Stimulated activated CD4-positive, alpha-beta T cell treated with anti-CD3 and anti-CD28 coated beads, Interleukin-4, amount 100 ng/mL, for 4 hours (primary cell): ENCODE measurements at regions not wholly inside any gene's neighbourhood (a gene's known extent, or its start where the extent isn't known, plus 50 kb on each side); places are given as distances from the start of the nearest gene placed in this dataset.

Source experiments
- DNase-seq, 2 experiments: peaks; one replicate each; pipeline ENCODE4 v3.0.0-alpha.2; 2020

- DNase-seq: no peak
Measured at GRCh38 chr6:148222846-148223245, 119.8 kb upstream of the SASH1 start.

- no peak for DNase-seq
Measured at GRCh38 chr6:148223424-148223842, 119.2 kb upstream of the SASH1 start.

DNA sequence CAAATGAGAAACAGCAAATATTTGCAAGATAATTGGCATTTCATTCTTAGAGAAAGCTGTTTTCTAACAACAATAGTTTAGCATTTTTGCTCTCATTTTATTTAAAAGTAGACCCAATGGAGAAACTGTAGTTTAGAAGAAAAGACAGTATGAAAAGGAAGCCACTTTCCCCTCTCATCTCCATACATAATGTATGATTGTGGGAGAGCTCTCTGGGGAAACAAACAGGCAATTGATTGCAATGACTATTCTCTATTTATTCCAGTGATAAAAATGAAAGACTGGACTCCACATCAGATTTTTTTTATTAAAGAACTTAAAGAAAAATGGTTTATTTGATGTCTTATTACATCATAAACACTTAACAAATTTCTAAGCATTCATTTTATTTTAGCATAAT is 116.8 kb upstream of the SASH1 start:
- no peak for DNase-seq

DNA sequence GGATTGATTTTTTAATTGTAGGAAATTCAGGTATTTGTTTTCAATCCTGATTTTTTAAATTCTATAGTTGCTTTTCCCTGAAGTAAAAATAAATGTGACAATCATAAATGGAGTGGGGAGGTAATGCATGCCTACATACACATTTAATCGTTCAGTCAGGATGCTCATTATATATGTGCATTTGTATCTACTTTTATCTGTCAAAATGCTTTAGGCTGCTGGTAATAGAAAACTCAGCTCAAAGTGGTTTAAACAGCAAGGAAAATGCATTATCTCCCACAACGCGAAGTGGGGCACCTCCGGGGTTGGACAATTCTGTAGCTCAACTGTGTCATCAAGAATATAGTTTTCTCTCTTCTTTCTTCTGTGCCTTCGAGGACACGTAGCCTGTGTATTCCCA is 116.4 kb upstream of the SASH1 start:
- no peak for DNase-seq

DNA sequence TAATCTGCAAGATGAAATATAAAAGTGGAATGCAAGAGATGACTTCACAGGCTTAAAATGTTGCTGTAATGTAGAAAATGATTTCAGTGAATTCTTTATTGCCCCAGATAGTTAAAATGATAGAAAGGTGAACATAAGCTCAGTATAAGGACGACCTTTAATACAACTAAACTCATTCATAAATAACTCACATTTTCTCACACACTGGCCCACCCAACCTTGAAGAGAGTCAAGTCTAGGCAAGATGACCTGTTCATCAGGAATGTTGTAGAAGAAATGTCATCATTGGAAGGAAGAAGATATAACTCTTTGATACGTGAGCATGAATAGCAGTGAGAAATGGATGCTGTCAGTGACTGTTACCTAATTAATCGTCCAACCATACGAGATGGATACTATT is 111.1 kb upstream of the SASH1 start:
- no peak for DNase-seq

DNA sequence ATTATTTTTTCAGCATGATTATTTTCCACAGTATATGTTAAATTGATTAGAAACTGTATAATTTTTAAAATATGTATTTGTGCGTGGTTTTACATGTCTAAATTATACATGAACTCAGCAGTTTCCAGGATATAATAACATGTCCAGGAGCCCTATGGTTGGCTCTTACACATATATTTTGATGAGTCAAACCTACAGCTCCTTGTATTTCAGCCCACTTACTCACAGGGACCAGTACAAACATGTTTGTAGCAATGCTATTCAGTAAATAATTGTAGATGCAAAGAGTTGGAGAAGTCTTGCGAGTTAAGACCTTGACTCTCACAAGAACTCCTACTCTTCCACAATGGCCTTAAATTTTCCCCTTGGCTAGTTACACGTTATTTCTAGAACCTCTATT is 107.2 kb upstream of the SASH1 start:
- DNase-seq: no peak

GRCh38 chr6:148238713-148239112 is 103.9 kb upstream of the SASH1 start:
- no peak for DNase-seq

DNA sequence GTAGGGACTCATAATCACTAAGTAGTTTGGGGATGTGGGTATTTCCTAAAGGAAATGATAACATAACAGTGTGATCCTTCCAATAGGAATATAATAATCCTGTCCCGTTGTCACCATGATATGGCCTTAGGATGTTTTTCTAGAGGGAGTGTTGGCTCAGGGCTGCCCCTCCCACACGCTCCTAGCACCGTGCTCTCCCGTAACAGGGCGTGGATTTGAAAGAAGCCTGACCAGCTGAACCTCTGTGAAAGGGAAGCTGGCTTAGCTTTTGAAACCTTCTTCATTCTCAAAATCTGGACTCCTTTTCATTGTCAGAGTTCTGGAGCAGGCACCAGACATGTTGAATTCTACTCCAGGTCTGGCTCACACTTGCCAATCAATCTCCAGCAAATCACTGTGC is 103.4 kb upstream of the SASH1 start:
- DNase-seq: no peak

GRCh38 chr6:148239801-148240460 is 102.7 kb upstream of the SASH1 start:
- no peak for DNase-seq

DNA sequence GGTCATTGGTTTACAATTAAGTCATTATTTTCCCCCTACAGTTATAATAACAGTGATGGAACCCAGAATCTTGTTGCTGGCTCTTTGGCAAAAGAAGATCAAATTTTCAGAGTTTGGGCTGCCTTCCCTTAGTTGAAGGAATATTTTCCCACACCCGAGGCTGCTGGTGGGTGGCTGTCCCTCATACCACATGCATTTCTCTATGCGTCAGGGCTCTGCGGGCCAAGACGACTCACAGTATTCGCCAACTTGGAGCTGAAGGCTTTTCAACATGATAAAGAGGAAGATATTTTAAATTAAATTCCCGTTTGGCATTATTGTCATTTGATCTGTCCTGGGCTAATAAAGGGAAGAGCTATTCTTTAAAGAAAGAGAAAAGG is 102.2 kb upstream of the SASH1 start:
- no peak for DNase-seq

GRCh38 chr6:148240861-148241477 is 101.7 kb upstream of the SASH1 start:
- no peak for DNase-seq

GRCh38 chr6:148242180-148242579 is 100.5 kb upstream of the SASH1 start:
- no peak for DNase-seq

GRCh38 chr6:148244217-148244935 is 98.3 kb upstream of the SASH1 start:
- DNase-seq: no peak

- DNase-seq: no peak
Measured at GRCh38 chr6:148247386-148248063, 95.1 kb upstream of the SASH1 start.

DNA sequence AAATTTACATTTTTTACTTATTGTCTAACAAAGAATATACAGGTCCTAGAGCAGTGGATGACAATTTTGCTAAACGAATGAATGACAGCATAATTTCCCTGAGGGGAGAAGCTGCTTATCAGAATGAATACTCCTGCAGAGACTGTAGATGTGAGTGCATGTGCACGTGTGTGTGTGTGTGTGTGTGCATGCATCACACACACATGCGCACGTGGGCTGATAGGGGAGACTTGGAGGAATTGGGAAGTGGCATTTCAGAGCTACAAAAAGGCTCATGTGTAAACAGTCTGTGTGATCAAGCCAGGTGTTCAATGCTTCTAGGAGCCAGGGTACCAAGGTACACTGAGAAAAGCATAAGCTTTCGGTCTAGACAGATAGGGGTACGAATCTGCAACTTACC is 93.5 kb upstream of the SASH1 start:
- DNase-seq: no peak

DNA sequence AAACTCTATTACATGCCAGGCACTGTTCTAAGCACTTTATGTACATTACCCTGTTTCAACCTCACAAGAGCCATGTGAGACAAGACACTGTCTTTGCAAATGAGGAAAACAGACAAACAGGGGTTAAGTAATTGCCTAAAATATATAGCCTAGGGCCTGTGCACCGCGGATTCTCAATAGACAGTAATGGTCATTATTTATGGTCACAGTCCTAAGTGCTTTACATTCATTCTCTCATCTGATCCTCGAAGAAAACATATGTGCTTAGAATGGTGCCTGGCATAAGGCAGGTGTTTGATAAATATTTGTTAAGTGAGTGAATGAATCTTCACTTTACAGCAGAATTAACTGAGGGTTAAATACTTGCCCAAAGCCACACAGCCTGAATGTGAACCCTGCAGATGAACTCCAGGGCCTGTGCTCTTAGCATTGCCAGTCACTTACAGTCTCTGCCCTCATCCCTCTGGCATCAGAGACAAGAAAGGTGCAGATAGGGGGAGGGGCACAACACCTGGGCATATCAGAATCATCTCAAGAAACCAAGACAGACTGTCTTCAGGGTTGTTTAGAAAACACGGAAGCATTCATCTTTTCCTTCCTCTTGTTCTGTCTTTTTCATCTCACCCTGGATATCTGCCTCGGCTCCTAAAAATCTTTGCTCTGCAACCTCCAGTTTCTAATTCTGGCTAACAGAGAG is 92.8 kb upstream of the SASH1 start:
- DNase-seq: no peak

DNA sequence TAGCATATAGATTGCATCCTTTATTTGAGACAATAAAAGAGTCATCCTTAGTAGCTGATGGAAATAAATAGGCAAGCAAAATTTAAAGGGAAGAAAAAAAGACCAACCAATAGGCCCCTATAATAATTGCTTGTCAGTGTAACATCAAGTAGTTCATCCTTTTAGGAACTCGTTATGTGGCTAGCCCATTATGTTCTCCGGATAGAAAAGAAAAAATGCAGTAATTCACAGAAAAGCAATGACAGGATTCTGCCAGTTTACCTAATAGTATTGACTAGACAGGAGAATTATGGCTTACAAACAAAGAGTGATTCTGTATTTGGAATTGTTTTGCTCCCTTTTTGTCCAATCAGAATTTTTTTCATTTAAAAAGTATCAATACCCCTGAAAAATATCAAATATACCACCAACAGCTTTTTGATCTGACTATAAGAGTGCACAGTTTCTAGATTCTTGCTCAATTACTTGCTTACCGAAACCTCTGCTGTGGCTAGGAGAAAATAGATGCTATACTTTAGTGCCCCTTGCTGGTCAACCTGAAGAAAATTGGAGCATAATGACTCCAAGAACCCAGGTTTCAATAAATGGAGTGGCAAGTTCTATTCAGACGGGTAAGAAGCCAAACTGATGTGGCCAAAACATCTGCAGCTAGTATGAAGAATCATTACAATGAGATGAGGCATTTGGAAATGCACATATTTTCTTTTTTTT is 91.5 kb upstream of the SASH1 start:
- no peak for DNase-seq

DNA sequence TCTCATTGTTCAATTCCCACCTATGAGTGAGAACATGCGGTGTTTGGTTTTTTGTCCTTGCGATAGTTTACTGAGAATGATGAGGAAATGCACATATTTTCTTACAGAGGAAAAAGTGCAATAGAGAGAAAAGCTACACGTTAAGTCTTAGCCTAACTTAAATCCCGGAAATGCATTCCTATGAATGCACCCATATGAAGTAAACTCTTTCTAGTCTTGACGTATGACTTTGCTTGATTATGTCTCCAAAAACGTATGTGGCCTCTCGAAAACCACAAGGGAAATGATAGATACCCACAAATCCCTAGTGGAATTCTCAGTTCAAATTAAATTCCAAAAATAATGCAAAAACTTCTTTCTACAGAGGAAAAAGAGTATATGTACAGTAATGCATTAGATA is 90.7 kb upstream of the SASH1 start:
- no peak for DNase-seq

- no peak for DNase-seq
Measured at GRCh38 chr6:148257810-148258209, 84.8 kb upstream of the SASH1 start.

GRCh38 chr6:148258868-148259267 is 83.8 kb upstream of the SASH1 start:
- no peak for DNase-seq

- no peak for DNase-seq
Measured at GRCh38 chr6:148261470-148261869, 81.2 kb upstream of the SASH1 start.

DNA sequence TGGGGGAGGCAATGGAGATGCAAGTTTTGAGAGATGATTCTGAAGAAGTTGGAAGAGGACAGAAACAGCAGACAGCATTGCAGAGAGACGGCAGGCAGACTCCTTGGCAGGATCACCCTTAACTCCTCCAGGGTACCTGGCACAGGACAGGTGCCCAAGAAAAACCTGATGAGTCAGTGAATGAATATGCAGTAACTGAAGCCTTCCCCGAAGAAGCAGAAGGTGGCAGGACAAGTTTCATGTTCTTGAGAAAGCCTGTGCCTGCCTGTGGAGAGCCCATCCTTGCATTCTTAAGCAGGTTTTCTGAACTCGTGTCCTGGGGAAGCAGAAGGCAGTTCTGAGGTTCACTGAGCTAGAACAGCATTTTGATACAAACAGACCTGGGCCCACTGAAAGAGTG is 79.6 kb upstream of the SASH1 start:
- DNase-seq: no peak

- no peak for DNase-seq
Measured at GRCh38 chr6:148263961-148264360, 78.7 kb upstream of the SASH1 start.
